H1 (cell line): ENCODE measurements at regions not wholly inside any gene's neighbourhood (a gene's known extent, or its start where the extent isn't known, plus 50 kb on each side); places are given as distances from the start of the nearest gene placed in this dataset.

Experiments
- CTCF ChIA-PET: fragments of 300-600 bp; sonication (Branson Sonifier 250); formaldehyde crosslinking; loops from one replicate; lab custom pipeline; 2021; ENCODE audit not compliant: partially characterized antibody; lab: Charles Lee
- POLR2A ChIA-PET: fragments of 300-600 bp; sonication (Branson Sonifier 250); formaldehyde crosslinking; loops from one replicate; lab custom pipeline; 2021; ENCODE audit warnings: inconsistent platforms; ENCODE audit not compliant: partially characterized antibody; lab: Charles Lee
- DNase-seq, 2 experiments: peaks; one replicate each; pipeline versions ENCODE4 v3.0.0 to v3.0.0-alpha.2; 2010 to 2022; ENCODE audit warnings: low spot score in 2 of 2, low read depth in 1 of 2, mixed read lengths in 1 of 2
- FAIRE-seq: peaks from 2 replicates; lab custom pipeline; 2011; peaks lifted over from hg19 to GRCh38; lab: Jason Lieb, UNC
- H2AFZ ChIP-seq: 2 replicates; pipeline ENCODE4 v1.8.1; 2012; ENCODE audit warnings: low read length, inconsistent platforms
- H2AK5ac ChIP-seq: 2 replicates; pipeline ENCODE4 v1.6.1; 2013; ENCODE audit warnings: low read depth, low read length
- H2BK120ac ChIP-seq: replicated peaks from 2 replicates; pipeline ENCODE3; 2013; ENCODE audit warnings: low read depth, low read length, inconsistent platforms
- H2BK12ac ChIP-seq: 2 replicates; pipeline ENCODE4 v1.6.1; 2013; ENCODE audit warnings: low read depth, low read length
- H2BK15ac ChIP-seq: 2 replicates; pipeline ENCODE4 v1.6.1; 2013; ENCODE audit warnings: low read length
- H2BK20ac ChIP-seq: 2 replicates; pipeline ENCODE4 v1.6.1; 2013; ENCODE audit warnings: low read length
- H2BK5ac ChIP-seq: 2 replicates; pipeline ENCODE4 v1.6.1; 2013; ENCODE audit warnings: low read depth, low read length
- H3K14ac ChIP-seq: 2 replicates; pipeline ENCODE4 v1.6.1; 2013; ENCODE audit warnings: inconsistent platforms; ENCODE audit not compliant: insufficient read length
- H3K18ac ChIP-seq: 2 replicates; pipeline ENCODE4 v1.6.1; 2013; ENCODE audit warnings: low read length; ENCODE audit errors: extremely low read depth
- H3K23ac ChIP-seq: 2 replicates; pipeline ENCODE4 v1.6.1; 2013; ENCODE audit warnings: inconsistent platforms; ENCODE audit not compliant: insufficient read length
- H3K23me2 ChIP-seq: 2 replicates; pipeline ENCODE4 v1.6.1; 2013; ENCODE audit warnings: low read depth, low read length
- H3K27ac ChIP-seq: 2 replicates; pipeline ENCODE4 v1.6.1; 2011; ENCODE audit warnings: low read depth, low read length, inconsistent platforms
- H3K27me3 ChIP-seq, 4 experiments: replicated peaks in 1 of 4; 1 replicate in 1 of 4; 2 replicates in 3 of 4; pipeline versions ENCODE4 v1.6.1 to v1.8.1; 2011 to 2013; ENCODE audit warnings: low read length in 3 of 4, mild to moderate bottlenecking in 3 of 4, inconsistent platforms in 2 of 4, mixed read lengths in 2 of 4, moderate library complexity in 1 of 4; ENCODE audit not compliant: control insufficient read depth in 3 of 4, insufficient read depth in 3 of 4; ENCODE audit errors: extremely low read depth in 1 of 4
- H3K36me3 ChIP-seq, 4 experiments: 2 replicates each; pipeline versions ENCODE4 v1.6.1 to v1.8.1; 2011 to 2013; ENCODE audit warnings: mild to moderate bottlenecking in 4 of 4, low read length in 3 of 4, moderate library complexity in 2 of 4, control low read depth in 1 of 4, inconsistent platforms in 1 of 4; ENCODE audit not compliant: insufficient read depth in 4 of 4, control insufficient read depth in 2 of 4
- H3K4ac ChIP-seq: replicated peaks from 2 replicates; pipeline ENCODE3; 2013; ENCODE audit warnings: low read length, low read depth, mixed read lengths, inconsistent platforms; ENCODE audit not compliant: insufficient read length
- H3K4me1 ChIP-seq, 4 experiments: replicated peaks in 1 of 4; 1 replicate in 1 of 4; 2 replicates in 3 of 4; pipeline versions ENCODE4 v1.6.1 to v1.8.1; 2011 to 2013; ENCODE audit warnings: low read length in 3 of 4, inconsistent platforms in 2 of 4, mixed read lengths in 1 of 4; ENCODE audit not compliant: insufficient read depth in 4 of 4, control insufficient read depth in 3 of 4
- H3K4me2 ChIP-seq, 2 experiments: 2 replicates each; pipeline versions ENCODE4 v1.6.1 to v1.8.1; 2011 to 2013; ENCODE audit warnings: low read depth in 2 of 2, low read length in 2 of 2, control low read depth in 1 of 2, inconsistent platforms in 1 of 2, mild to moderate bottlenecking in 1 of 2; ENCODE audit not compliant: insufficient read depth in 1 of 2
- H3K4me3 ChIP-seq, 4 experiments: fragments of 200-600, 300-600 bp in 1 of 4; sonication (generic), shearing (Covaris generic), sonication (Bioruptor Twin) in 1 of 4; 2 replicates each; pipeline versions ENCODE4 v1.5.1 to v1.8.1; 2011 to 2016; ENCODE audit warnings: low read length in 4 of 4, low read depth in 3 of 4, control low read depth in 2 of 4, inconsistent platforms in 2 of 4, mild to moderate bottlenecking in 2 of 4, mixed read lengths in 1 of 4, moderate library complexity in 1 of 4; ENCODE audit not compliant: insufficient read depth in 2 of 4; ENCODE audit errors: extremely low read depth in 1 of 4
- H3K56ac ChIP-seq: replicated peaks from 2 replicates; pipeline ENCODE3; 2013; ENCODE audit warnings: low read depth, mild to moderate bottlenecking, mixed read lengths, low read length, inconsistent platforms; ENCODE audit not compliant: insufficient read length
- H3K79me1 ChIP-seq: 2 replicates; pipeline ENCODE4 v1.6.1; 2013; ENCODE audit warnings: low read depth, low read length, control low read depth
- H3K79me2 ChIP-seq, 2 experiments: 2 replicates each; pipeline versions ENCODE4 v1.6.1 to v1.8.1; 2012 to 2013; ENCODE audit warnings: low read length in 2 of 2, mild to moderate bottlenecking in 2 of 2, inconsistent platforms in 1 of 2; ENCODE audit not compliant: insufficient read depth in 2 of 2, control insufficient read depth in 1 of 2
- H3K9ac ChIP-seq, 4 experiments: replicated peaks in 1 of 4; 1 replicate in 1 of 4; 2 replicates in 3 of 4; pipeline versions ENCODE4 v1.6.1 to v1.8.1; 2011 to 2013; ENCODE audit warnings: low read depth in 3 of 4, low read length in 3 of 4, control low read depth in 2 of 4, mild to moderate bottlenecking in 2 of 4, moderate library complexity in 2 of 4, inconsistent platforms in 1 of 4; ENCODE audit errors: extremely low read depth in 1 of 4
- H3K9me3 ChIP-seq, 2 experiments: 2 replicates each; pipeline versions ENCODE4 v1.6.1 to v1.8.1; 2012 to 2013; ENCODE audit warnings: mild to moderate bottlenecking in 2 of 2, moderate library complexity in 2 of 2, control low read depth in 1 of 2, inconsistent platforms in 1 of 2, low read depth in 1 of 2, low read length in 1 of 2, mixed read lengths in 1 of 2; ENCODE audit not compliant: insufficient read depth in 2 of 2
- H4K20me1 ChIP-seq, 2 experiments: replicated peaks in 1 of 2; 2 replicates each; pipeline versions ENCODE3 to v1.8.1; 2011 to 2013; ENCODE audit warnings: inconsistent platforms in 2 of 2, low read length in 2 of 2, mild to moderate bottlenecking in 1 of 2; ENCODE audit not compliant: insufficient read depth in 2 of 2, control insufficient read depth in 1 of 2
- H4K5ac ChIP-seq: 2 replicates; pipeline ENCODE4 v1.6.1; 2013; ENCODE audit warnings: low read length, low read depth, mixed read lengths, inconsistent platforms; ENCODE audit not compliant: insufficient read length
- H4K8ac ChIP-seq: 2 replicates; pipeline ENCODE4 v1.8.0; 2013; ENCODE audit warnings: mild to moderate bottlenecking, moderate library complexity, low read length, inconsistent platforms; ENCODE audit not compliant: insufficient read depth; ENCODE audit errors: extremely low read depth
- H4K91ac ChIP-seq: replicated peaks from 2 replicates; pipeline ENCODE3; 2013; ENCODE audit warnings: low read length, mixed read lengths, inconsistent platforms; ENCODE audit not compliant: insufficient read length
- BCL11A ChIP-seq, 2 experiments: IDR thresholded peaks; one replicate each; pipeline ENCODE4 v1.6.1; 2011; ENCODE audit warnings: low read depth in 2 of 2, low read length in 2 of 2, mild to moderate bottlenecking in 2 of 2
- CTCF ChIP-seq, 3 experiments: IDR thresholded peaks; 1 replicate in 2 of 3; 2 replicates in 1 of 3; pipeline versions ENCODE4 v1.5.1 to v1.6.1; 2011; ENCODE audit warnings: low read length in 3 of 3, mild to moderate bottlenecking in 3 of 3, inconsistent platforms in 2 of 3, low read depth in 1 of 3, moderate library complexity in 1 of 3; ENCODE audit not compliant: insufficient read depth in 1 of 3; ENCODE audit errors: control extremely low read depth in 1 of 3
- EP300 ChIP-seq, 2 experiments: IDR thresholded peaks; 1 replicate in 1 of 2; 2 replicates in 1 of 2; pipeline ENCODE4 v1.6.1; 2011 to 2012; ENCODE audit warnings: low read depth in 2 of 2, low read length in 2 of 2, mild to moderate bottlenecking in 2 of 2, borderline replicate concordance in 1 of 2, inconsistent platforms in 1 of 2, moderate library complexity in 1 of 2
- JUND ChIP-seq: IDR thresholded peaks from 2 replicates; pipeline ENCODE4 v1.6.1; 2011; ENCODE audit warnings: mild to moderate bottlenecking, improper control_type of control experiment, low read length
- KDM5A ChIP-seq: fragments of 200-600 bp; IDR thresholded peaks from 2 replicates; pipeline ENCODE4 v1.7.1; 2012; ENCODE audit warnings: mild to moderate bottlenecking, low read length, inconsistent platforms, mixed read lengths
- NANOG ChIP-seq: IDR thresholded peaks from 2 replicates; pipeline ENCODE4 v1.6.1; 2011; ENCODE audit warnings: low read length, low read depth, mild to moderate bottlenecking, inconsistent platforms; ENCODE audit not compliant: insufficient read depth, poor library complexity, severe bottlenecking
- RAD21 ChIP-seq, 2 experiments: IDR thresholded peaks in 1 of 2; conservative IDR thresholded peaks in 1 of 2; 2 replicates each; pipeline ENCODE4 v1.6.1; 2011; ENCODE audit warnings: low read depth in 2 of 2, low read length in 2 of 2, improper control_type of control experiment in 1 of 2, inconsistent platforms in 1 of 2, mild to moderate bottlenecking in 1 of 2, moderate library complexity in 1 of 2
- SAP30 ChIP-seq: fragments of 300-600 bp; sonication (generic); IDR thresholded peaks from 2 replicates; pipeline ENCODE4 v1.7.1; 2012; ENCODE audit warnings: low read length, moderate library complexity, mild to moderate bottlenecking, inconsistent platforms; ENCODE audit not compliant: insufficient read depth, insufficient replicate concordance
- SIN3A ChIP-seq, 2 experiments: IDR thresholded peaks in 1 of 2; conservative IDR thresholded peaks in 1 of 2; 2 replicates each; pipeline ENCODE4 v1.6.1; 2011 to 2012; ENCODE audit warnings: low read length in 2 of 2, improper control_type of control experiment in 1 of 2, low read depth in 1 of 2, mild to moderate bottlenecking in 1 of 2
- SP2 ChIP-seq: IDR thresholded peaks from 2 replicates; pipeline ENCODE4 v1.6.1; 2012; ENCODE audit warnings: mild to moderate bottlenecking, low read length, inconsistent platforms
- TEAD4 ChIP-seq: IDR thresholded peaks from 2 replicates; pipeline ENCODE4 v1.6.1; 2012; ENCODE audit warnings: low read depth, low read length, inconsistent platforms, mixed read lengths
- WGBS, 2 experiments: shearing (Covaris generic) in 1 of 2; methylation state at CpG; one replicate each; pipeline versions ENCODE4 v1.1.6 to v1.1.7; 2013 to 2015; ENCODE audit warnings: low lambda C conversion rate in 2 of 2, mixed read lengths in 2 of 2, inconsistent platforms in 1 of 2, low coverage in 1 of 2, missing lambda C conversion rate in 1 of 2; ENCODE audit not compliant: insufficient replicate concordance in 2 of 2, insufficient coverage in 1 of 2, insufficient read length in 1 of 2; ENCODE audit errors: extremely low coverage in 1 of 2, missing lambda C conversion rate in 1 of 2; 5-methylcytosine and 5-hydroxymethylcytosine counted together

- Histone ChIP-seq H3K18ac (no peak overlapping the region), H2AK5ac (no peak overlapping the region), H2BK15ac (no peak overlapping the region), H3K23me2 (no peaks in the 10 kb centered on the region), H2BK12ac (no peak overlapping the region), H3K9me3 (no peaks in the 10 kb centered on the region), H3K27me3 (no peaks in the 10 kb centered on the region), H4K20me1 (no peaks in the 10 kb centered on the region), H2AFZ (no peak overlapping the region), H2BK5ac (no peak overlapping the region), H3K23ac (no peak overlapping the region), H3K79me1 (no peaks in the 10 kb centered on the region), H3K4me2 (no peak overlapping the region), H4K5ac (no peak overlapping the region), H3K79me2 (no peaks in the 10 kb centered on the region), H3K56ac (no peak overlapping the region), H3K27ac (no peak overlapping the region)
- no peak for DNase-seq
- CTCF ChIA-PET = no interaction called here
- WGBS, 2 experiments = 31% methylated on average over 1 of the region's 1 CpG; no CpG with 5 or more reads in 1 of the 2 experiments
- FAIRE-seq = no peak
- TF ChIP-seq JUND = no peak
- TF ChIP-seq SIN3A (conservative IDR thresholded peaks at IDR 0.05 in 1 of 2, IDR thresholded peaks at IDR 0.05 in 1 of 2; ENCODE audit: low read depth in 1 of 2, low read length in 2 of 2) = no peak
- no peak for TF ChIP-seq TEAD4
- TF ChIP-seq EP300 (IDR thresholded peaks at IDR 0.05; ENCODE audit: borderline replicate concordance in 1 of 2, low read depth in 2 of 2, low read length in 2 of 2) = no peak
- no peak for TF ChIP-seq RAD21 (IDR thresholded peaks at IDR 0.05 in 1 of 2, conservative IDR thresholded peaks at IDR 0.05 in 1 of 2; ENCODE audit: low read depth in 2 of 2, low read length in 2 of 2)
- TF ChIP-seq SAP30 = no peak
- no peak for TF ChIP-seq SP2
- no peak for TF ChIP-seq BCL11A (IDR thresholded peaks at IDR 0.05; ENCODE audit: low read depth in 2 of 2, low read length in 2 of 2)
- no peak for TF ChIP-seq CTCF (IDR thresholded peaks at IDR 0.05; ENCODE audit: control extremely low read depth in 1 of 3, insufficient read depth in 1 of 3, low read depth in 1 of 3, low read length in 3 of 3)
- no peak for TF ChIP-seq NANOG
- no peak for TF ChIP-seq KDM5A
- TF ChIP-seq, all 59 proteins: peak for 0
- H3K36me3 ChIP-seq = no peaks in the 10 kb centered on the region
- no peak overlapping the region for H2BK20ac ChIP-seq
- H3K4ac ChIP-seq = no peak overlapping the region
- no peak overlapping the region for H4K91ac ChIP-seq
- no peak overlapping the region for H3K4me3 ChIP-seq
- no peak overlapping the region for H3K14ac ChIP-seq
- H2BK120ac ChIP-seq = no peak overlapping the region
- H3K4me1 ChIP-seq = no peaks in the 10 kb centered on the region
- H3K9ac ChIP-seq = no peak overlapping the region
- H4K8ac ChIP-seq = no peak overlapping the region
- POLR2A ChIA-PET = no interaction called here
These were observed 362.1 kb upstream of the NR5A2 start for GRCh38 chr1:199665371-199665770.
